Inferior parietal cortex (tissue), 1 donor: ENCODE measurements at regions not wholly inside any gene's neighbourhood (a gene's known extent, or its start where the extent isn't known, plus 50 kb on each side); places are given as distances from the start of the nearest gene placed in this dataset.

Source experiments
- DNase-seq: peaks from one replicate; pipeline ENCODE4 v3.0.0-alpha.2; 2016; ENCODE audit errors: extremely low spot score

- no peak for DNase-seq
Measured at GRCh38 chr11:123378096-123378495, 52.0 kb upstream of the GRAMD1B start.

DNA sequence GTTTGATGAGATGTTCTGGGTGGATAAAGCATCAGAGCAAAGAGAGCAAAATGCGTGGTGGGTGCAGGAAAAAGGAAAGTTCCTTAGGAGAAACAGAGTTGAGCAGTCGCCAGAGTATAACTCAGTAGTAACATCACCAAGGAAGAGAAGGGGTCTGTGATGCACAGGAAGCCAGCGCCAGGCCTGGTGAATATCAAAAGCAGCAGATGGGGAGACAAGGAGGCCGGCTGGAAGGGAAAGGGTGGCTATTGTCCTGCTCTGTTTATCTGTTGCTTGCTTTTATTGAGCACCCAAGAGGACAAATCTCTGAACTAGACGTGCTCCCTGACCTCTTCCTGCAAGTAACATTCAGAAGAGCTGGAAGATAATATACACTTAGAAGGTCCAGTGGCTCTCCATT, 52.7 kb upstream of the GRAMD1B start:
- no peak for DNase-seq

DNA sequence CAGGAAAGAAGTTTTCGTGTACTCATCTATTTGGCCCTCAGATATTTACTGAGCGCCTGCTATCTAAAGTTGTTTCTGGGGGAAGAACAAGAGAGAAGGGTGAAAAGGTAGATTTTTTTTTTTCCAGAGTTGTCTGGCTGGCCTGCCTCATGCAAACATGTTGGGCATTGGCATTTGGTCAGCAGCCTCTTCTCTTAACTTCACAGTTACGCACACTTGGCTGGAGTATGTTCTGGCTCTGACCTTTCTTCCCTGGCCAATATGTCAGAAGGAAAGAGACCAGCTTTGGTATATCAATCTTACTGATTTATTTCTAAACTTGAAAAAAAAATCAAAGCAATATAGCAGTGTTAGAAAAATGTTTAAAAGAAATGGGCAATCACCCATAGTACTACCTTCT, 54.2 kb upstream of the GRAMD1B start:
- DNase-seq: no peak

DNA sequence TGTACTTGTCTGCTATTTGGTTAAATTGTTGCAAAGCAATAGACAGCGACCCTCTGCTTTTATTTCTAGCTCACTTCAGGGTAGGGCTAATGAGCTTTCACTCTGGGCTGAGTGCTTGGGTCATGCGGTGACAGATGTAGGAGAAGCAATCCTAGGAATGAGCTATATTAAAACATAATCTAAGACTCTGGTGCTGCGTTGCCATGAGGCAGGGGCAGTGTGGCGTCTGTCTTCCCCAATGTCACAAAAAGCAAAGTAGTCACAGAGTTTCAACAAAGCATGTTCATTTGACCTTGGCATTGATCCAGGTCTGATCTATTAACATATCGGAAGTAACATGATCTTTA, 55.5 kb upstream of the GRAMD1B start:
- DNase-seq: no peak

DNA sequence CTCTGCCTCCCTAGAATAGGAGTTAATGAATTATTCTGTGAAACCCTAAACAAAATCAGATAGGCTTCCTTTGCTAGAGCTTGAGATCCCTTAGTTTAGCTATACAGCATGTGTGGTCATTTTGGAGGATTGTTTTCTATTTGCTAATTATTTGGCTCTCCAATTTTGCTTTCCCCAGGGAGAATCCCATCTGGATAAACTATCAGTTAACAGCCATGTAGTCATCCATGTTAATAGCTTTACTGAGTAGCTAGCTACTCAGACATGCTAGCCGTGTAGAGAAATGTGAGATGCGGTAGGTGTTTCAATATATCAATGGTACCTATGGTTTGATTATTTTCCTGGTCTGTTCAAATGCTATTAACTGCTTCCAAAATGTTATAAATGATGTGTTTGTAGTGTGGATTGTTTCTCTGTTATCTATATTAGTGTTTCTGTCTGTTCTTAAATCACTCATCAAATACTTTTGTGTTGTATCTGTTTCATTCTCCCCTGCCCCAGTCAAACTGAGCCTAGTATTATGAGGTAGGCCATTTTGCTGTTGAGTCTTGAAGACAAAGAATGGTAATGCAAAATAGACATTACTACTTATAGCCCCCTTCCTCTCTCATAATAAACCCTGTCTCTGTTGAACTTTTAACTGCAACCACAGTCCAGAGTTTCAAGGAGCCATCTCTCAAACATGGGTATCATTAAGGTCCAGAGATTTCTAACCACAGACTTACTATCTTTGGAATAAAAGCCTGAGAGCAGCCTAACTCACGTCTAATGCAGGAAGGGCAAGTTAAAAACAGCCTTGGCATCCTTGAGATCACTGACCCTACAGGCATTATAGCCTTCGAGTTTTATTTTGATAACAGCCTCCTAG, 56.1 kb upstream of the GRAMD1B start:
- no peak for DNase-seq

DNA sequence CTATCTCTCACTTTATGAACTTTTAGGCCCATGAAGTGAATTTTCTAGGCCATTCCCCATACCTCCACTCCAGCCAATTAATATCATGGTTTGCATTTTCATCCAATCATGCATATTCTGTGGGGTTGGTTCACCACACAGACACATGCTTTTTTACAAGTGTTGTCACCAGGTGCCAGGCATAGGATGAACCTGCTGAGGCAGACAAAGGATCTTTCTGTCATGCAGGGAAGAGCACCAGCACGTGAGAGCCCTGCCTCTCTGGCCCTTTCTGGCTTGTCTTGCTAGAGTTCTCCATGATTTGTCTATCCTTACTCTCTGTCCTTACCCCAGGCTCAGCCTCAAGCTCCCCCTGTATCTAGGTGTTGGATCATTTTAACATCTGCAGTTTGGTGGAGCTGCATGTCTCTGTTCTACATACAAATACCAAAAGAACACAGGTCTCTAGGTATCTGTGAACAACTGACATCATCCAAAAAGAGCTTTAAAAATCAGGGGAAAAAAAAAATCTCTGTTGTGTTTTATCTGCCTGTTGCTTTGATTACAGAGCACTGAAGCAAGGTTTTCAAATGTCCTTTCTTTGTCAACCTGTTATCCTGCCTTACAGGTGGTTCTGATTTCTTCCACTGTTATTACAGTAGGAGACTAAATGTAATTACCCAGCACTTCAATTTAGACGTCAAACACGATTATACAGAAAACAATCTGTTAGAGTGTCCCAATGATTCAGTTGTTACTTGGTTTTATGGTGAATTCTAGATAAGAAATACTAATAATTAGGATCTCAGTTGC, 58.4 kb upstream of the GRAMD1B start:
- DNase-seq: no peak

DNA sequence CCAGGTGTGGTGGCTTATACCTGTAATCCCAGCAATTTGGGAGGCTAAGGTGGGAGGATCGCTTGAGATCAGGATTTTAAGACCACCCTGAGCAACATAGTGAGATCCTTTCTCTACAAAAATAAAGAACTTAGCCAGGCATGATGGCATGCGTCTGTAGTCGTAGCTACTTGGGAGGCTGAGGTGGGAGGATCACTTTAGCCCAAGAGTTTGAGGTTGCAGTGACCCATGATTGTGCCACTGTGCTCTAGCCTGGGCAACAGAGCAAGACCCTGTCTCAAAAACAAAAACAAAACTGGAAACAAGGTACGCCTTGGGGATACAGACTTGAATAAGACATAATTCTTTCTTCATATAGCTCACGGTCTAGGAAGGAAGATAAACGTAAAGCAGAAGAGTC, 63.1 kb upstream of the GRAMD1B start:
- no peak for DNase-seq

DNA sequence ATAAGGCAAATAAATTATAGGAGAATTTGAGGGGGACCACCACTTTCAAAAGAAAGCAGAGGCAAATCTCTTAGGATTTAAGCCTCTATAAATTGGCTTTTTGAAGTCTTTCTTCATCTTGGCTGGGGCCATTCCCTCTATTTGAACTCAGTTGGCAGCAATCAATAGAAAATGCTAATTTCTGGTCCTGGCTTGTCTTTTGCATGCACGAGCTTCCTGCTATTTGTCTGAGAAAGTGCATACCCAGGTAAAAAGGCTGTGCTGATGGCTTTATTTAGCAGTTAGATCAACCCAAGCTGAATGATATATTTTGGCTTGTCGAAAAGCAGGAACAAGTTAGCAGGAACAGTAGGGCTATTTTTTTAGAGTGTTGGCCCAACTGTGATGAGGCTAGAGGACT, 64.1 kb upstream of the GRAMD1B start:
- no peak for DNase-seq

GRCh38 chr11:123364080-123364479, 66.0 kb upstream of the GRAMD1B start:
- DNase-seq: no peak

GRCh38 chr11:123363556-123363955, 66.5 kb upstream of the GRAMD1B start:
- DNase-seq: no peak

DNA sequence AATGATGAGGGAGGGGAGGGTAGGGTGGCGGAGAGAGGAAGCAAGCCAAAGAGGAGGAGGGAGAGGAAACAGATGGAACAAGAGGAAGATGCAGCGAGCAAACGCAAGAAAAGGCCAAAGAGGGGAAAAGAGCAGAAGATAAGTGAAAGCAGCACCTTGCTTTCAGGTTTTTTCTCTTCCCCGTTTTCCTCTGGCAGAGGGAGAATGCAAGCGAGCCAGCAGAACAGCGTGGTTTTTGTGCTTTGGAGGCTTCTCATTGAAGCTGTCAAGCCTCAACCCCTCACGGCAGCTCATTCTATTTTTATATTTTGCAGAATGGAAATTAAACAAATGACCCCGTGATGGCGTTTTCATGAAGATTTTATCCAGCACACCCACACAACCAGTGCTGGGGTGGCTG, 67.1 kb upstream of the GRAMD1B start:
- DNase-seq: no peak

GRCh38 chr11:123362186-123362585, 67.9 kb upstream of the GRAMD1B start:
- no peak for DNase-seq

- DNase-seq: no peak
Measured at GRCh38 chr11:123361110-123361509, 69.0 kb upstream of the GRAMD1B start.

DNA sequence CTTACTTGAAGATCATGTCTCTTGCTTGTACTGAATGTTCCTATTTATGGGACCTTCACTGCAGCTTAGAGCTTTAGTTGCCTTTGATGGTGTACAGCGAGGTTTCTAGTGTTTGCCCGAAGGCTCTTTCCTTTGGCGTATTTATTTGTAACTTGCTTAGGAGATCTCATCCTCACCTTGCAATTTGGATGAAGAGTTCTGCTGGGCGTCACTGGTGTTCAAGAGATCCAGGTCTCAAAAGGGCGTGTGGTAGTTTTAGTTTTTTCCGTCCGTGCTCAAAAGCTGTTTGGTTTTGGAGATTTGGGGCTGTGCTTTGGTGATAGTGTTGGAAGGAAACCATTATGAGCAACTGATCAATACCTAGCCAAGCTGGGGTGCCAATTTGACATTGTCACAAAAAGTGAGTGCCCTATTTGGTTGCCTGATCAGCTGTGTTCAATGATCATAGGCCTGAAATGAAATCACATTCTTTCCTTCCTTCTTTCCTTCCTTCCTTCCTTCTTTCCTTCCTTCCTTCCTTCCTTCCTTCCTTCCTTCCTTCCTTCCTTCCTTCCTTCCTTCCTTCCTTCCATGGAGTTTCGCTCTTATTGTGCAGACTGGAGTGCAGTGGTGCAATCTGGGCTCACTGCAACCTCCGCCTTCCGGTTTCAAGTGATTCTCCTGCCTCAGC, 69.7 kb upstream of the GRAMD1B start:
- no peak for DNase-seq

GRCh38 chr11:123357990-123358827, 71.9 kb upstream of the GRAMD1B start:
- peak; percentile 27 for DNase-seq

DNA sequence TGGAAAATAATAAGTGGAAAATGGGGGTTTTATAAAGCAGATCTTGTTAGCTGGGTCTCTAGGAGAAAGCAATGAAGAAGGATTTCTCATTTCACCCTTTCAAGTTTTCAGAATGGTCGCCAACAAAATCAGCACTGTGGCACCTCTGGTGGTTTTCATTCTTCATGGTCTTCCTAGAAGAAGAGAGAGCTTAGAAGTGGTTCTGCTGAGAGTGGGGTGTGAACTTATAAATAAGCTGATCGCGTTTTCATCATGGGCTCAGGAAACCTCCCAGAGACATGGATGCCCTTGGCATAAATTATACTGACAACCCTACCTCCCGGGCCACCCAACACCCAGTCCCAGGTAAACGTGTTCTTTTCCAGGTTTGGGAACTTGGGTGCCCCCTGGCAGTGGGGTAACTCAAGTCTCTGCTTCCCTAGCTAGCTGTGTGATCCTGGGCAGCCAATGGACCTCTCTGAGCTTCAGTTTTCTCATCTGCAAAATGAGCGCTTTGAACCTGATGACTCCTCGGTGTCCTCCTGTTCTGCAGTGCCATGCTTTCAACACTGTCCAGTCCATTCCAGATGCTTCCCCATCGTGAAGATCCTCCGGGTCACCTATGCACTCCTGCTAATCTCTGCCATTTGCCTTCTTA, 72.6 kb upstream of the GRAMD1B start:
- no peak for DNase-seq

- DNase-seq: no peak
Measured at GRCh38 chr11:123356539-123356938, 73.5 kb upstream of the GRAMD1B start.

DNA sequence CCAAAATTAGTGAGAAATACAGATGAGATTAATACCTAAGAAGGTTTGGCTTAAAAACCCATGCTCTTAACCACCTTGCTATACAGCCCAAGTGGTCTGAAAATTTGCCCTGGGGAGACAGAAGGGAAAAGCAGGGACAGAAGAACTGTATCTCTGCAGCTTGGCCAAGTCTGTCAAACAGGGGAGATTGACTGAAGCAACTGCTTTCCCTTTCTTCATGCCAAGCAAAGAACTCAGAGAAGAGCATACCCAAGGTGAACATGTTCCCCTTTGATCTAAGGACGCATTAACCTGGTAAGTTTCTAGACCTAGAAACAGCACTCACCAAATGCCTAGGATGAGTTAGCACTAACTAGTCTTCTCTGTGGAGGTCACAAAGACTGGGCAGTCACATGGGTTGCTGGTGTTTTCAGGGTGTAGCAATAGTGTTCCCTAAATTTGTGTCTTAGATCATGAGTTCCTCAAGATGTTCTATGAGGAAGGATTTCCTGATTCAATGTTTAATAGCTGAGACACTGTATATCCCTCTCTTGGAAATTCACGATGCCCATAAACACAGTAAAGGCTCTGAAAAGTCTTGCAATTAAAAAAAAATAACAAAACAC, 75.6 kb upstream of the GRAMD1B start:
- no peak for DNase-seq

DNA sequence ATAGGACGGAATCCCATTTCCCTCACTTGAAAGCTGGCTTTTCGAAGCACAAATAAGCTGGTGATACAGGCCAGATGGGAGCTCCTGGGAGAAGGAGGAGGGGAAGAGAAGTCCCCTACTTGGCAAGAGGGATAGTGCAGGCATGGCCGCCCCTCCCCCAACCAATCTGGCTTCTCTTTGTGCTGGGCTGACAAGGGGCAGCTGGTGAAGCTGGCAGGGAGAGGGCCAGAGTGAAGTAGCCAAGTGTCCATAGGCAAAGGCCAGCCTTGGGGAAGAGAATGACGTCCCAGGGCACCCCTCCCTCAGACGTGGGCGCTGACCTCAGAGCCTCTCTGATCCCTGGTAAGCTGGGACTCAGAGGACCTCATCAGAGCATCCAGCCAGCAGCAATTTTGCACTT, 78.7 kb upstream of the GRAMD1B start:
- peak; percentile 61 for DNase-seq

DNA sequence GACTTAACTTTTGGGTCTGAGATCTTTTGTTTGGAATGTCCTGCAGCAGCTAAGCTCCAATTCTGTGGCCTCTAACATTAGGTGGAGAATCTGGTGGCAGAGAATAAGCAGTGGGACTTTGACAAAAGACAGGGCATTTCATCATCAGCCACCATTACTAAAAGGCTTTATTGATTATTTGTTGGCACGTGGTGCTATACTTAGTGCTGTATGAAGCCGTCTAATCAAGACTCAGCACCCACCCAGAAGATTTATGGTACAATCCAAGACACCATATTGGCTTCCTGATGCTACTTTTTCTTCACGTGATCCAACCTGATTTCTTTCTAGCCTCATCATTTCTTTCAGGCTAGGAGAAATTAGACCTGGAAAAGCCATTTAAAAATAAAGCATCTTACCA, 80.7 kb upstream of the GRAMD1B start:
- DNase-seq: no peak
